ENCODE measurements at regions not wholly inside any gene's neighbourhood (a gene's known extent, or its start where the extent isn't known, plus 50 kb on each side); places are given as distances from the start of the nearest gene placed in this dataset.

GRCh38 chr14:83419420-83419819 lies 1885.8 kb upstream of the SEL1L start:
- H3K9me3 Mint-ChIP-seq, result no peaks in the 10 kb centered on the region
- H3K4me3 Mint-ChIP-seq, result no peak overlapping the region
- no peaks in the 10 kb centered on the region for H3K36me3 Mint-ChIP-seq (ENCODE audit: low read depth)
- no peak overlapping the region for H3K27ac Mint-ChIP-seq
- no peak for DNase-seq
- intact Hi-C loops (cut with micrococcal nuclease), result no loop called here
- no peaks in the 10 kb centered on the region for H3K27me3 Mint-ChIP-seq
- no peaks in the 10 kb centered on the region for H3K4me1 Mint-ChIP-seq

- H3K4me3 Mint-ChIP-seq, result no peak overlapping the region
- no peaks in the 10 kb centered on the region for H3K36me3 Mint-ChIP-seq (ENCODE audit: low read depth)
- peaks cover 3% of the 10 kb centered on the region for H3K9me3 Mint-ChIP-seq
- no peak overlapping the region for H3K27ac Mint-ChIP-seq
- intact Hi-C loops (cut with micrococcal nuclease), result no loop called here
- no peak for DNase-seq
- H3K4me1 Mint-ChIP-seq, result no peaks in the 10 kb centered on the region
- no peaks in the 10 kb centered on the region for H3K27me3 Mint-ChIP-seq
Measured at GRCh38 chr14:83421711-83422110, 1888.1 kb upstream of the SEL1L start.

- intact Hi-C loops (cut with micrococcal nuclease), result no loop called here
- no peak for DNase-seq
- H3K4me1 Mint-ChIP-seq, result no peaks in the 10 kb centered on the region
- H3K27me3 Mint-ChIP-seq, result no peaks in the 10 kb centered on the region
- no peak overlapping the region for H3K4me3 Mint-ChIP-seq
- no peaks in the 10 kb centered on the region for H3K36me3 Mint-ChIP-seq (ENCODE audit: low read depth)
- no peak overlapping the region for H3K27ac Mint-ChIP-seq
- peaks cover 9% of the 10 kb centered on the region for H3K9me3 Mint-ChIP-seq
Measured at GRCh38 chr14:83425138-83425537, 1891.5 kb upstream of the SEL1L start.

GRCh38 chr14:83425706-83426105 lies 1892.1 kb upstream of the SEL1L start:
- no peak overlapping the region for H3K27ac Mint-ChIP-seq
- intact Hi-C loops (cut with micrococcal nuclease), result no loop called here
- H3K27me3 Mint-ChIP-seq, result no peaks in the 10 kb centered on the region
- peaks cover 9% of the 10 kb centered on the region for H3K9me3 Mint-ChIP-seq
- DNase-seq, result no peak
- no peaks in the 10 kb centered on the region for H3K4me1 Mint-ChIP-seq
- no peak overlapping the region for H3K4me3 Mint-ChIP-seq
- no peaks in the 10 kb centered on the region for H3K36me3 Mint-ChIP-seq (ENCODE audit: low read depth)

- Mint-ChIP-seq H3K36me3 (ENCODE audit: low read depth) (no peaks in the 10 kb centered on the region), H3K27me3 (no peaks in the 10 kb centered on the region), H3K27ac (no peak overlapping the region), H3K9me3 (peaks cover 11% of the 10 kb centered on the region), H3K4me1 (no peaks in the 10 kb centered on the region), H3K4me3 (no peak overlapping the region)
- intact Hi-C loops (cut with micrococcal nuclease), result no loop called here
- DNase-seq, result no peak
Measured at GRCh38 chr14:83433618-83434017, 1900.0 kb upstream of the SEL1L start.

GRCh38 chr14:83441801-83442200 lies 1908.1 kb upstream of the SEL1L start:
- H3K36me3 Mint-ChIP-seq (ENCODE audit: low read depth), result no peaks in the 10 kb centered on the region
- H3K4me3 Mint-ChIP-seq, result no peak overlapping the region
- intact Hi-C loops (cut with micrococcal nuclease), result no loop called here
- no peaks in the 10 kb centered on the region for H3K4me1 Mint-ChIP-seq
- no peak for DNase-seq
- H3K27ac Mint-ChIP-seq, result no peak overlapping the region
- no peaks in the 10 kb centered on the region for H3K9me3 Mint-ChIP-seq
- no peaks in the 10 kb centered on the region for H3K27me3 Mint-ChIP-seq

- Mint-ChIP-seq H3K36me3 (ENCODE audit: low read depth) (no peaks in the 10 kb centered on the region), H3K4me1 (no peaks in the 10 kb centered on the region), H3K27me3 (no peaks in the 10 kb centered on the region), H3K27ac (no peak overlapping the region), H3K9me3 (peaks cover 3% of the 10 kb centered on the region), H3K4me3 (no peak overlapping the region)
- no peak for DNase-seq
- intact Hi-C loops (cut with micrococcal nuclease), result no loop called here
Measured at GRCh38 chr14:83455561-83455960, 1921.9 kb upstream of the SEL1L start.

- H3K4me1 Mint-ChIP-seq, result no peaks in the 10 kb centered on the region
- H3K4me3 Mint-ChIP-seq, result no peak overlapping the region
- intact Hi-C loops (cut with micrococcal nuclease), result loop anchor here (5.0 kb wide), 2 partner anchors 749 to 1469 kb away; no protein-coding TSS in a partner anchor
- no peak for DNase-seq
- no peaks in the 10 kb centered on the region for H3K36me3 Mint-ChIP-seq (ENCODE audit: low read depth)
- H3K27me3 Mint-ChIP-seq, result no peaks in the 10 kb centered on the region
- no peak overlapping the region for H3K27ac Mint-ChIP-seq
- peaks cover 3% of the 10 kb centered on the region for H3K9me3 Mint-ChIP-seq
Measured at GRCh38 chr14:83461521-83461920, 1927.9 kb upstream of the SEL1L start.

- no peak for DNase-seq
- intact Hi-C loops (cut with micrococcal nuclease), result loop anchor here (5.0 kb wide), 2 partner anchors 750 to 1470 kb away; no protein-coding TSS in a partner anchor
- H3K9me3 Mint-ChIP-seq, result peaks cover 3% of the 10 kb centered on the region
- H3K4me1 Mint-ChIP-seq, result no peaks in the 10 kb centered on the region
- H3K36me3 Mint-ChIP-seq (ENCODE audit: low read depth), result no peaks in the 10 kb centered on the region
- no peaks in the 10 kb centered on the region for H3K27me3 Mint-ChIP-seq
- no peak overlapping the region for H3K4me3 Mint-ChIP-seq
- no peak overlapping the region for H3K27ac Mint-ChIP-seq
Measured at GRCh38 chr14:83462759-83463158, 1929.1 kb upstream of the SEL1L start.

GRCh38 chr14:83463500-83464098 lies 1929.9 kb upstream of the SEL1L start:
- intact Hi-C loops (cut with micrococcal nuclease), result loop anchor here (5.0 kb wide), 2 partner anchors 751 to 1471 kb away; no protein-coding TSS in a partner anchor
- Mint-ChIP-seq H3K27ac (no peak overlapping the region), H3K27me3 (no peaks in the 10 kb centered on the region), H3K9me3 (no peaks in the 10 kb centered on the region), H3K4me1 (no peaks in the 10 kb centered on the region), H3K4me3 (no peak overlapping the region), H3K36me3 (ENCODE audit: low read depth) (no peaks in the 10 kb centered on the region)
- peak; percentile 61 for DNase-seq

- Mint-ChIP-seq H3K4me3 (no peak overlapping the region), H3K27ac (no peak overlapping the region), H3K36me3 (ENCODE audit: low read depth) (no peaks in the 10 kb centered on the region), H3K9me3 (no peaks in the 10 kb centered on the region), H3K4me1 (no peaks in the 10 kb centered on the region), H3K27me3 (no peaks in the 10 kb centered on the region)
- intact Hi-C loops (cut with micrococcal nuclease), result no loop called here
- DNase-seq, result no peak
Measured at GRCh38 chr14:83467811-83468210, 1934.2 kb upstream of the SEL1L start.

GRCh38 chr14:83470466-83470865 lies 1936.8 kb upstream of the SEL1L start:
- H3K27ac Mint-ChIP-seq, result no peak overlapping the region
- H3K36me3 Mint-ChIP-seq (ENCODE audit: low read depth), result no peaks in the 10 kb centered on the region
- no peak for DNase-seq
- H3K4me1 Mint-ChIP-seq, result no peaks in the 10 kb centered on the region
- H3K9me3 Mint-ChIP-seq, result peaks cover 5% of the 10 kb centered on the region
- H3K4me3 Mint-ChIP-seq, result no peak overlapping the region
- no peaks in the 10 kb centered on the region for H3K27me3 Mint-ChIP-seq
- intact Hi-C loops (cut with micrococcal nuclease), result no loop called here

GRCh38 chr14:83470959-83471695 lies 1937.5 kb upstream of the SEL1L start:
- Mint-ChIP-seq H3K36me3 (ENCODE audit: low read depth) (no peaks in the 10 kb centered on the region), H3K4me3 (no peak overlapping the region), H3K27me3 (no peaks in the 10 kb centered on the region), H3K27ac (no peak overlapping the region), H3K9me3 (peaks cover 5% of the 10 kb centered on the region), H3K4me1 (no peaks in the 10 kb centered on the region)
- intact Hi-C loops (cut with micrococcal nuclease), result no loop called here
- DNase-seq, result no peak

- H3K9me3 Mint-ChIP-seq, result peaks cover 5% of the 10 kb centered on the region
- DNase-seq, result no peak
- H3K27me3 Mint-ChIP-seq, result no peaks in the 10 kb centered on the region
- no peaks in the 10 kb centered on the region for H3K4me1 Mint-ChIP-seq
- no peak overlapping the region for H3K27ac Mint-ChIP-seq
- intact Hi-C loops (cut with micrococcal nuclease), result no loop called here
- no peak overlapping the region for H3K4me3 Mint-ChIP-seq
- H3K36me3 Mint-ChIP-seq (ENCODE audit: low read depth), result no peaks in the 10 kb centered on the region
Measured at GRCh38 chr14:83473416-83474235, 1940.0 kb upstream of the SEL1L start.
